Endothelial cell (in vitro differentiated cells): ENCODE measurements at regions not wholly inside any gene's neighbourhood (a gene's known extent, or its start where the extent isn't known, plus 50 kb on each side); places are given as distances from the start of the nearest gene placed in this dataset.

Experiments
- DNase-seq: peaks from one replicate; pipeline ENCODE4 v3.0.0; 2021; ENCODE audit warnings: low spot score
- H3K27ac Mint-ChIP-seq: one replicate; pipeline ENCODE4 v1.8.0; 2021; ENCODE audit warnings: mixed read lengths, inconsistent platforms; ENCODE audit not compliant: unreplicated experiment
- H3K27me3 Mint-ChIP-seq: one replicate; pipeline ENCODE4 v1.8.0; 2021; ENCODE audit warnings: mild to moderate bottlenecking, moderate library complexity, mixed read lengths, inconsistent platforms; ENCODE audit not compliant: unreplicated experiment
- H3K36me3 Mint-ChIP-seq: one replicate; pipeline ENCODE4 v1.8.0; 2021; ENCODE audit warnings: mild to moderate bottlenecking, low read depth, mixed read lengths, inconsistent platforms; ENCODE audit not compliant: unreplicated experiment
- H3K4me1 Mint-ChIP-seq: one replicate; pipeline ENCODE4 v1.8.0; 2021; ENCODE audit warnings: mild to moderate bottlenecking, mixed read lengths, inconsistent platforms; ENCODE audit not compliant: unreplicated experiment
- H3K4me3 Mint-ChIP-seq: one replicate; pipeline ENCODE4 v1.8.0; 2021; ENCODE audit warnings: mild to moderate bottlenecking, mixed read lengths, inconsistent platforms; ENCODE audit not compliant: unreplicated experiment
- H3K9me3 Mint-ChIP-seq: one replicate; pipeline ENCODE4 v1.8.0; 2021; ENCODE audit warnings: mixed read lengths, inconsistent platforms; ENCODE audit not compliant: unreplicated experiment
- CTCF ChIP-seq: fragments of 200-600 bp; sonication (generic); IDR thresholded peaks from one replicate; pipeline ENCODE4 v1.5.0; 2021; ENCODE audit warnings: antibody characterized with exemption; ENCODE audit not compliant: unreplicated experiment

GRCh38 chr5:110225949-110226348, 500.5 kb downstream of the TMEM232 start:
- H3K27ac Mint-ChIP-seq = no peak overlapping the region
- H3K27me3 Mint-ChIP-seq = no peaks in the 10 kb centered on the region
- no peaks in the 10 kb centered on the region for H3K4me1 Mint-ChIP-seq
- no peaks in the 10 kb centered on the region for H3K36me3 Mint-ChIP-seq
- no peak overlapping the region for H3K4me3 Mint-ChIP-seq
- TF ChIP-seq CTCF = no peak
- H3K9me3 Mint-ChIP-seq = peaks cover 2% of the 10 kb centered on the region
- no peak for DNase-seq

GRCh38 chr5:110239786-110240185, 486.7 kb downstream of the TMEM232 start:
- Mint-ChIP-seq H3K9me3 (no peaks in the 10 kb centered on the region), H3K4me3 (no peak overlapping the region), H3K27ac (no peak overlapping the region), H3K4me1 (no peaks in the 10 kb centered on the region), H3K36me3 (no peaks in the 10 kb centered on the region), H3K27me3 (no peaks in the 10 kb centered on the region)
- no peak for TF ChIP-seq CTCF
- DNase-seq = no peak

GRCh38 chr5:110242950-110243349, 483.5 kb downstream of the TMEM232 start:
- H3K9me3 Mint-ChIP-seq = no peaks in the 10 kb centered on the region
- H3K4me3 Mint-ChIP-seq = no peak overlapping the region
- no peaks in the 10 kb centered on the region for H3K36me3 Mint-ChIP-seq
- no peak for DNase-seq
- no peaks in the 10 kb centered on the region for H3K4me1 Mint-ChIP-seq
- no peak for TF ChIP-seq CTCF
- H3K27ac Mint-ChIP-seq = no peak overlapping the region
- H3K27me3 Mint-ChIP-seq = no peaks in the 10 kb centered on the region

- no peak overlapping the region for H3K4me3 Mint-ChIP-seq
- H3K27ac Mint-ChIP-seq = no peak overlapping the region
- no peak for TF ChIP-seq CTCF
- no peak for DNase-seq
- H3K36me3 Mint-ChIP-seq = no peaks in the 10 kb centered on the region
- no peaks in the 10 kb centered on the region for H3K27me3 Mint-ChIP-seq
- H3K4me1 Mint-ChIP-seq = no peaks in the 10 kb centered on the region
- no peaks in the 10 kb centered on the region for H3K9me3 Mint-ChIP-seq
These were observed 477.6 kb downstream of the TMEM232 start for GRCh38 chr5:110248921-110249320.

- TF ChIP-seq CTCF = no peak
- H3K27ac Mint-ChIP-seq = no peak overlapping the region
These were observed 476.1 kb downstream of the TMEM232 start for GRCh38 chr5:110250355-110250754.

More at GRCh38 chr5:110250355-110250754, 476.1 kb downstream of the TMEM232 start:
- Mint-ChIP-seq H3K4me1 (no peaks in the 10 kb centered on the region), H3K36me3 (no peaks in the 10 kb centered on the region), H3K9me3 (no peaks in the 10 kb centered on the region), H3K4me3 (no peak overlapping the region), H3K27me3 (no peaks in the 10 kb centered on the region)
- no peak for DNase-seq
